ENCODE measurements at regions not wholly inside any gene's neighbourhood (a gene's known extent, or its start where the extent isn't known, plus 50 kb on each side); places are given as distances from the start of the nearest gene placed in this dataset.
"Not testable (repeated sequence)": the region's sequence is repeated elsewhere in the genome, so short reads cannot be mapped to it uniquely, and the experiment has no call there.

DNA sequence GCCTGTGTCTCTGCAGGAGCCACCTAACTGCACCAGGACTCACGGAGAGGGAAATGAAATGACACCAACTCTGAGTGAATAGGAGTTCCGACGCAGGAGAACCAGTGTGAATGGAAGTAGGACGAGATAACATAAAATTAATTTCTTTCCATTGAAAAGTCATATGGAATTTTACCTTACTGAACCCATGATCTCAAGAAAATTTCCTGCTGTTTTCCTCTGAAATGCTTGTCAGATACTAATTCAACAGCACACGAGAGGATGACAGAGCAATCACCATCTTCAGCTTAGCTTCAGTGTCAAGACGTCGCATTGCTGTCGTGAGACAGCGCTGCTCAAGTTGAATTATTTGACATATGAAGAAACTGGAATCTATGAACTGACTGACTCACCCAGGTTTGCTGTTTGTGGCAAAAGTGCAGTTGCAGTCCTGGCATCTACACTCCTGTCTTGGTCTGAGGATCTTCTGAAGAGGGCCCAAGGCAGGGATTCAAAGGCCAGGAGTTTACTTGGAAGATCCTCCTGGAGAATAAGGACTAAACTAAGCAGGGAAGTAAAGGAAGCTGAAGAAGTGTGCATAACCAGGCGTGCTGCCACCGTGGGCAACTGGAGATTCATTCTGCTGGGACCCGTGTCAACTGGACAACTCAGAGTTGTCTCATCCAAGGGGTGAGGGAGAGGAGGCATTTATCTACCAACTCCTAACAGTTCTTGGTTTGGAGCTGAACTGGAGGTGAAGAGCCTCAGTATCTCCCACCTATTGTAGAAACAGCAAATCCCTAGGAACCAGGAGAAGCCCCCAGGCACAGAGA is 214.4 kb upstream of the IRS2 start:
- DNase-seq (ENCODE audit: extremely low read depth, low read depth), result no peak
- TF ChIP-seq, protein P1, sequence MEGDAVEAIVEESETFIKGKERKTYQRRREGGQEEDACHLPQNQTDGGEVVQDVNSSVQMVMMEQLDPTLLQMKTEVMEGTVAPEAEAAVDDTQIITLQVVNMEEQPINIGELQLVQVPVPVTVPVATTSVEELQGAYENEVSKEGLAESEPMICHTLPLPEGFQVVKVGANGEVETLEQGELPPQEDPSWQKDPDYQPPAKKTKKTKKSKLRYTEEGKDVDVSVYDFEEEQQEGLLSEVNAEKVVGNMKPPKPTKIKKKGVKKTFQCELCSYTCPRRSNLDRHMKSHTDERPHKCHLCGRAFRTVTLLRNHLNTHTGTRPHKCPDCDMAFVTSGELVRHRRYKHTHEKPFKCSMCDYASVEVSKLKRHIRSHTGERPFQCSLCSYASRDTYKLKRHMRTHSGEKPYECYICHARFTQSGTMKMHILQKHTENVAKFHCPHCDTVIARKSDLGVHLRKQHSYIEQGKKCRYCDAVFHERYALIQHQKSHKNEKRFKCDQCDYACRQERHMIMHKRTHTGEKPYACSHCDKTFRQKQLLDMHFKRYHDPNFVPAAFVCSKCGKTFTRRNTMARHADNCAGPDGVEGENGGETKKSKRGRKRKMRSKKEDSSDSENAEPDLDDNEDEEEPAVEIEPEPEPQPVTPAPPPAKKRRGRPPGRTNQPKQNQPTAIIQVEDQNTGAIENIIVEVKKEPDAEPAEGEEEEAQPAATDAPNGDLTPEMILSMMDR (IDR thresholded peaks at IDR 0.05; ENCODE audit: low read depth, low read length), result no peak

DNA sequence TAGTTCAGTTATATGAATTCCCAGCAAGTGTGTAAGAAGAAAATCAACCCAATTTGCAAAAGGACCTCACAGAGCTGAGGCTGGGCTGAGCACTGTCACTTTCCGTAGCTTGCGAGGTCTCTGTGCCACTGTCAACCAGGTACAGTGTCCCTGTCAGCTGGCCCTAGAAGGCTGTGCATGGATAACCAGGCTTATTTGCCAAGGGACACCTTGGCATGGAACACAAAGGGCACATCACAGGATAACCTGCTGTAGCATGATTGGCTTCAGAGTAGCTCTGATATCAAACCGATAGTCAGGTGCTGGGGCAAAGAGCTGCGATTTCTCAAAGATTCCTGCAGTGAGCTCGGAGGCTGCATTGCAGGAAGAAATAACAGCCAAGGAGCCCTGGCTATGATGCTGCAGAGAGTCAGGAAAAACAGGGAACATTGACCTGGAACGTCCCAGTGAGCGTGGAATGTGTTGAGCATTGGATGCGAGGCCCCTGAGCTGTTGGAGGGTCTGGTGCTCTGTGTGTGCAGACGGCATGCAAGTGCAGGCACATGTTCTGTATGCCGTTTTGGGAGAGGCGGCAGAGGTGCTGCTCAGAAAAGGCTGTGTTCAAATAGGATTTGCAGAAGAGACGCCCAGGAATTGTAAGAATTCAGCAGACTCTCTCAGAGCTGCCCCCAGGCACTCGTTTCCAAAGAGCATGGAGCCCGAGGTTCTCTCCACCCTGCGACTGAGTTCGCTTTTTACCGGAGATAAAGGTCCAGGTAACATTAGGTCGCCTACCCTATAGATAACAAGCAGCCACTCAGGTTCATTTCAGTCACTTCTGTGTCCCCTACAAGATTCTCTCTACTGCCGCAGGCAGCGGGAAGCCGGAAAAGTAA is 213.5 kb upstream of the IRS2 start:
- TF ChIP-seq, protein P1 (IDR thresholded peaks at IDR 0.05; ENCODE audit: low read depth, low read length), result no peak
- DNase-seq (ENCODE audit: extremely low read depth, low read depth), result no peak

DNA sequence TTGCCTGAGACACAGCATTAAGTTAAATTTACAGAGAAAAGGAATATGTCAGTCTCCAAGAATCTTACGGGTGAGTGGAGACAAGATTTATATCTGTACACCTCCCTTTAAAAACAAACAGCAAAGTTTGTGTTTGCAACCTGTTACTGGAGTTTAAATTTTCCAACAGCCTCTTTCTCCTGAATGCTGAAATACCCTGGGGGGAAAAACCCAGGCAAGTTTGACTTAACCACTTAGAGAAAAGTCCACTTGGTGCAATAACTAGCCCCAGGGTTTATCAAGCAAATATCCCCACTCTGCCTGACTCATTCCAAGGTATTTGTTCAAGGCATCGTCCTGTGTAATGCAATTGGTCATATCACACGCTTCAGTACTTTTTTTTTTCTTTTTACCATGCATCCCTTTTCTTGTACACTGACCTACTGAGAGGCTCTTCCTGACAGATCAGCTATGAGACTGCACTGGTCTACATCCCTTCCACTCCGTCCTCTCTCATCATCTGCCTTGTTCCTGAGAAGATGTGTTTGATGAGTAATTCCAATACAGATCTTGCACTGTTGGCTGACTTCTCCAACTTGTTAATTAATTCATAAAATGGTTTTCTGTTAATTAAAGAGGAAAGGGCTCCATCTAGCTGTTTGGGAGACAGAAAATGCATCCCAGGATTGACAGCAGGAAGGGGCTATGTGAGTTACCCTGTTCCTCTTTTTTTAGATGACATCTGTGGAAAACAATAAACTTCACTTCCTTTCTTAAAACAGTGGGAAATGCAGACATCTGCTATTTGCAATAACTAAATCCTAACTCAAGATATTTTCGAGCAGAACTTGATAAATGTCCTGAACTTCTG is 212.5 kb upstream of the IRS2 start:
- TF ChIP-seq, protein P1 (IDR thresholded peaks at IDR 0.05; ENCODE audit: low read depth, low read length), result no peak
- DNase-seq (ENCODE audit: extremely low read depth, low read depth), result peak; percentile 65

DNA sequence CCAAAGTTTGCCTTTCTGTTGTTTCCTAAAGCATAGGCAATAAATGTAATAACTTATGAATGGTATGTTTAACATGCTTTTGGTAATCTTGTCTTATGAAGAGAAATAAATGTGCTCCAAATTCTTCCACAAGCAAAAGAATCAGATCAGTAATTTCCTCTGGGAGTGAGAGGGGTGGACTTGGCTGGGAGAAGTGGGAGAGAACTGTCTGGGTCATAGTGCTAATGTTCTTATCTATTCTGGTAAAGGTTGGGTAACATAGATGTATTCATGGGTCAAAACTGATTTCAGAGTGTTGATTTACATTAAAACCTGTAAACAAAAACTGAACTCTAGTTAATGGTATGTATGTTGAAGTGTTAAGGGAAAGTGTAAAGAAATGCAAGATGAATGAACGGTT is 211.7 kb upstream of the IRS2 start:
- TF ChIP-seq, protein P1 (IDR thresholded peaks at IDR 0.05; ENCODE audit: low read depth, low read length), result no peak
- no peak for DNase-seq (ENCODE audit: extremely low read depth, low read depth)

DNA sequence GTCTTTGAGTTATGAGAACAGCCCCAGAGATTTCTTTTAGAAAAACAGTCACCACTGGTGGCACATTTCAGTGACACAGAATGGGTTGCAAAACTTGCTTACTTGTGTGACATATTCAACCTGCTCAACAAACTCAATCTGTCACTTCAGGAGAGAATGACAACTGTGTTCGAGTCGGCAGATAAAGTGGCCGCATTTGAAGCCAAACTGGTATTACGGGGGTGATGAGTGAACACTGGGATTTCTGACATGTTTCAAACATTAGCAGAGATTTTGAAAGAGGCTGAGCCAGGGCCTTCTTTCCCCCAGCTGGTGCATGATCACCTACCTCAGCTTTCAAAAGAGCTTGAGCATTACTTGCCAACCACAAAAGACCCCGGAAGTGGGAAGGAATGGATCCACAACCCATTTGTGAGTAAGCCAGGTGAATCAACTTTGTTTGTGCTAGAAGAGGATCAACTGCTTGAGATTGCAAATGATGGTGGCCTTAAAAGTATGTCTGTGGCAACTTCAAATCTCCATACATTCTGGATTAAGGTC is 210.7 kb upstream of the IRS2 start:
- DNase-seq (ENCODE audit: extremely low read depth, low read depth), result not testable (repeated sequence)

DNA sequence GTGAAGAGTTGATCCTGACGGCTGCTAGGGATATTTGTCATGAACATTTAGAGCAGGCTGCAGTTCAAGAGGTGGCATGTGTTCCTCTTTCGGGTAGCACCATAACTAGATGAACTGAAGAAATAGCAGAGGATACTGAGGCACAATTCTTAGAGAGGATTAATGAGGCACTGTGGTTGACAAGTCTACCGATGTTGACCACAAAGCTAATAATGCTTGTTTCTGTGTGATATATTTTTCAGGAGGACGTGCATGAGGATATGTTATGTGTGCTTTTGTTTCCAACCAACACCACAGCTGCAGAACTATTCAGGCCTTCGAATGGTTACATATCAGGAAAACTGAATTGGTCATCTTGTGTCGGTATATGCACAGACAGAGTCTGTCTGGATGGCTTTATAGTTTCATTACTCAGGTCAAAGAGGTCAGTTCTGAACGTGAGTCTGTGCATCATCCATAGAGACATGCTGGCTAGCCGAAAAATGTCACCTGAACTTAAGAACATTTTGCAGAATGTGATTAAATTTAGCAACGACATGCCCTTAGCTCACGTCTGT is 210.1 kb upstream of the IRS2 start:
- TF ChIP-seq, protein P1 (IDR thresholded peaks at IDR 0.05; ENCODE audit: low read depth, low read length), result no peak
- DNase-seq (ENCODE audit: extremely low read depth, low read depth), result no peak

DNA sequence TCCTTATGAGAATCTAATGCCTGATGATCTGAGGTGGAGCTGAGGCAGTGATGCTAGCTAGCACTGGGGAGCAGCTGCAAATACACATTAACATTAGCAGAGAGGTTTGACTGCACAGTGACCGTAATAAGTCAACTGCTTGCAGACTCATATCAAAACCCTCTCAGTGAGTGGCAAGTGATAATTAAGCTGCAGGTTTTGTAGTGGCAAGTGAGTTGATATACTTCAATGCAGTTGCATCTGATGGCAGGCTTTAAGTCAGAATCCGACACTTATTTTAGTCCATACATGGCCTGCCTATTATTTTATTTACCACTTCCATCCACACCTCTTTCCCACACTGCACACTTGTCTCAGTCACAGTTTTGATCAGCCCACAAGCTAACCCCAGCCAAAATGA is 209.2 kb upstream of the IRS2 start:
- DNase-seq (ENCODE audit: extremely low read depth, low read depth), result no peak
- TF ChIP-seq, protein P1 (IDR thresholded peaks at IDR 0.05; ENCODE audit: low read depth, low read length), result no peak
